HepG2 (cell line): ENCODE measurements at regions not wholly inside any gene's neighbourhood (a gene's known extent, or its start where the extent isn't known, plus 50 kb on each side); places are given as distances from the start of the nearest gene placed in this dataset.
A peak's percentile ranks its signal among the peaks of the same experiment; 100 is the strongest.

Experiments used
- CBX5 ChIP-seq: sonication (generic); formaldehyde crosslinking; IDR thresholded peaks from 2 replicates; pipeline ENCODE4 v1.4.0; 2020; ENCODE audit warnings: missing genetic modification reagents, borderline replicate concordance
- CC2D1A ChIP-seq: sonication (generic); formaldehyde crosslinking; IDR thresholded peaks from 2 replicates; pipeline ENCODE4 v1.8.1; 2023; ENCODE audit warnings: mild to moderate bottlenecking, missing genetic modification reagents
- CREM ChIP-seq, 2 experiments: sonication (generic) in 1 of 2; formaldehyde crosslinking in 1 of 2; IDR thresholded peaks; 2 replicates each; pipeline versions ENCODE4 v1.4.0 to v1.6.1; 2016 to 2020; ENCODE audit warnings: antibody characterized with exemption in 1 of 2, mild to moderate bottlenecking in 1 of 2, missing genetic modification reagents in 1 of 2
- EEA1 ChIP-seq: sonication (generic); formaldehyde crosslinking; IDR thresholded peaks from 2 replicates; pipeline ENCODE4 v1.5.1; 2020; ENCODE audit warnings: mild to moderate bottlenecking, missing genetic modification reagents, borderline replicate concordance
- ELF1 ChIP-seq: sonication (generic); formaldehyde crosslinking; IDR thresholded peaks from 2 replicates; pipeline ENCODE4 v1.4.0; 2020; ENCODE audit warnings: missing genetic modification reagents
- ERF ChIP-seq: IDR thresholded peaks from 2 replicates; pipeline ENCODE4 v1.6.1; 2018; ENCODE audit warnings: missing biosample characterization, missing genetic modification reagents
- ESRRA ChIP-seq: sonication (generic); formaldehyde crosslinking; IDR thresholded peaks from 2 replicates; pipeline ENCODE4 v1.5.1; 2020; ENCODE audit warnings: mild to moderate bottlenecking, low read depth, missing genetic modification reagents
- FOXP4 ChIP-seq: sonication (generic); formaldehyde crosslinking; IDR thresholded peaks from 2 replicates; pipeline ENCODE4 v1.4.0; 2020; ENCODE audit warnings: missing genetic modification reagents
- MAX ChIP-seq: IDR thresholded peaks from 2 replicates; pipeline ENCODE4 v1.6.1; 2012; ENCODE audit warnings: inconsistent platforms
- MED13 ChIP-seq: sonication (generic); formaldehyde crosslinking; IDR thresholded peaks from 2 replicates; pipeline ENCODE4 v1.5.0; 2020; ENCODE audit warnings: missing genetic modification reagents
- NFIB ChIP-seq: sonication (generic); formaldehyde crosslinking; IDR thresholded peaks from 2 replicates; pipeline ENCODE4 v1.9.0; 2021; ENCODE audit warnings: missing genetic modification reagents, mild to moderate bottlenecking, borderline replicate concordance
- NFIC ChIP-seq: IDR thresholded peaks from 2 replicates; pipeline ENCODE4 v1.6.1; 2012; ENCODE audit warnings: mild to moderate bottlenecking, low read length, inconsistent platforms
- NPAS2 ChIP-seq: sonication (generic); formaldehyde crosslinking; IDR thresholded peaks from 2 replicates; pipeline ENCODE4 v1.8.0; 2022; ENCODE audit warnings: mild to moderate bottlenecking, missing genetic modification reagents, borderline replicate concordance
- NR2F1 ChIP-seq, 2 experiments: fragments of 450-650 bp in 1 of 2; formaldehyde crosslinking in 1 of 2; IDR thresholded peaks; 2 replicates each; pipeline versions ENCODE4 v1.5.0 to v1.6.1; 2016 to 2020; ENCODE audit warnings: mild to moderate bottlenecking in 1 of 2, missing compliant biosample characterization in 1 of 2, missing genetic modification reagents in 1 of 2, moderate library complexity in 1 of 2
- PBX2 ChIP-seq: IDR thresholded peaks from 2 replicates; pipeline ENCODE4 v1.6.1; 2016; ENCODE audit warnings: control low read depth
- RFX1 ChIP-seq: fragments of 450-650 bp; IDR thresholded peaks from 2 replicates; pipeline ENCODE4 v1.6.1; 2017
- SOX13 ChIP-seq, 3 experiments: fragments of 450-650 bp in 1 of 3; sonication (generic) in 1 of 3; formaldehyde crosslinking in 1 of 3; IDR thresholded peaks in 2 of 3; conservative IDR thresholded peaks in 1 of 3; 2 replicates each; pipeline versions ENCODE4 v1.5.0 to v1.6.1; 2016 to 2020; ENCODE audit warnings: antibody characterized with exemption in 1 of 3, mild to moderate bottlenecking in 1 of 3, missing compliant biosample characterization in 1 of 3, missing genetic modification reagents in 1 of 3, moderate library complexity in 1 of 3
- TBP ChIP-seq: sonication (generic); formaldehyde crosslinking; IDR thresholded peaks from 2 replicates; pipeline ENCODE4 v1.5.0; 2020; ENCODE audit warnings: missing genetic modification reagents
- TEAD2 ChIP-seq: sonication (generic); formaldehyde crosslinking; IDR thresholded peaks from 2 replicates; pipeline ENCODE4 v1.9.0; 2021; ENCODE audit warnings: missing genetic modification reagents
- YY1 ChIP-seq: IDR thresholded peaks from 2 replicates; pipeline ENCODE4 v1.6.1; 2011; ENCODE audit warnings: low read length, low read depth, moderate library complexity, mild to moderate bottlenecking; ENCODE audit not compliant: insufficient read depth, insufficient replicate concordance
- ZNF3 ChIP-seq: IDR thresholded peaks from 2 replicates; pipeline ENCODE4 v1.7.0; 2017; ENCODE audit warnings: inconsistent platforms
- ZNF580 ChIP-seq: IDR thresholded peaks from 2 replicates; pipeline ENCODE4 v1.6.1; 2016; ENCODE audit warnings: low read depth, borderline replicate concordance
- ZNF619 ChIP-seq: sonication (generic); formaldehyde crosslinking; IDR thresholded peaks from 2 replicates; pipeline ENCODE4 v1.4.0; 2020; ENCODE audit warnings: mild to moderate bottlenecking, missing genetic modification reagents
- ZNF674 ChIP-seq: sonication (generic); formaldehyde crosslinking; IDR thresholded peaks from 2 replicates; pipeline ENCODE4 v1.5.0; 2020; ENCODE audit warnings: low read depth, mild to moderate bottlenecking, missing genetic modification reagents
- ZUFSP ChIP-seq: sonication (generic); formaldehyde crosslinking; IDR thresholded peaks from 2 replicates; pipeline ENCODE4 v1.9.0; 2021; ENCODE audit warnings: missing genetic modification reagents, mild to moderate bottlenecking, borderline replicate concordance

GRCh38 chr16:14364386-14365199 is 265.5 kb downstream of the PARN start (continued):
- no peak for TF ChIP-seq ZUFSP (CRISPR knock-in tag)
- TF ChIP-seq TBP, result peak; percentile 59
- TF ChIP-seq ERF (CRISPR knock-in tag), result peak; percentile 99
- TF ChIP-seq NFIB (CRISPR knock-in tag), result no peak
- TF ChIP-seq FOXP4, result peak; percentile 99
- no peak for TF ChIP-seq RFX1
- peak; percentile 89 for TF ChIP-seq SOX13 (IDR thresholded peaks at IDR 0.05)
- peak in 1 of 2 experiments; percentile 95; a peak in 2 of 4 replicates for TF ChIP-seq SOX13 (CRISPR knock-in tag; conservative IDR thresholded peaks at IDR 0.05 in 1 of 2, IDR thresholded peaks at IDR 0.05 in 1 of 2)
- TF ChIP-seq YY1, result peak; percentile 30
- TF ChIP-seq ZNF3 (CRISPR knock-in tag), result no peak
- TF ChIP-seq NR2F1 (CRISPR knock-in tag; IDR thresholded peaks at IDR 0.05), result peak; percentile 76 to 84
- peak; percentile 44 for TF ChIP-seq PBX2
- peak; percentile 90 for TF ChIP-seq ELF1
- TF ChIP-seq CC2D1A (CRISPR knock-in tag), result no peak
- TF ChIP-seq CBX5 (CRISPR knock-in tag), result peak; percentile 93; the same call in 1 of the 2 replicates
- no peak for TF ChIP-seq TEAD2
- peak; percentile 91 for TF ChIP-seq CREM (IDR thresholded peaks at IDR 0.05)
- TF ChIP-seq CREM (CRISPR knock-in tag; IDR thresholded peaks at IDR 0.05), result no peak
- TF ChIP-seq ZNF619 (CRISPR knock-in tag), result peak; percentile 84; the same call in 1 of the 2 replicates
- peak; percentile 80; the same call in 1 of the 2 replicates for TF ChIP-seq NPAS2
- TF ChIP-seq ZNF674, result no peak
- peak; percentile 88; the same call in 1 of the 2 replicates for TF ChIP-seq NFIC
- TF ChIP-seq ESRRA (CRISPR knock-in tag), result peak; percentile 96
- peak; percentile 32; the same call in 1 of the 2 replicates for TF ChIP-seq EEA1 (CRISPR knock-in tag)
- TF ChIP-seq MED13, result no peak
- TF ChIP-seq ZNF580 (CRISPR knock-in tag), result peak; percentile 100
- peak; percentile 98 for TF ChIP-seq MAX
